GM12865 (cell line): ENCODE measurements at regions not wholly inside any gene's neighbourhood (a gene's known extent, or its start where the extent isn't known, plus 50 kb on each side); places are given as distances from the start of the nearest gene placed in this dataset.
A peak's percentile ranks its signal among the peaks of the same experiment; 100 is the strongest.
"Not testable (repeated sequence)": the region's sequence is repeated elsewhere in the genome, so short reads cannot be mapped to it uniquely, and the experiment has no call there.

Source experiments
- DNase-seq: peaks from one replicate; pipeline ENCODE4 v3.0.0; 2010; ENCODE audit warnings: low read depth
- H3K4me3 ChIP-seq: 2 replicates; pipeline ENCODE4 v1.5.1; 2011; ENCODE audit warnings: mild to moderate bottlenecking, low read depth, low read length, control low read depth
- CTCF ChIP-seq: IDR thresholded peaks from 2 replicates; pipeline ENCODE4 v1.5.1; 2011; ENCODE audit warnings: low read length, control low read depth, low read depth, inconsistent platforms; ENCODE audit not compliant: insufficient read depth; ENCODE audit errors: missing control alignments

- peak; percentile 68 for TF ChIP-seq CTCF
- DNase-seq = peak; percentile 45
- no peak overlapping the region for H3K4me3 ChIP-seq
These were observed 72.2 kb upstream of the EPB41L4A start for GRCh38 chr5:112491257-112491656.

GRCh38 chr5:112492291-112492690, 73.2 kb upstream of the EPB41L4A start:
- TF ChIP-seq CTCF = peak; percentile 67
- H3K4me3 ChIP-seq = no peak overlapping the region
- peak; percentile 77 for DNase-seq

- H3K4me3 ChIP-seq, DNase-seq: not testable (repeated sequence)
These were observed 84.8 kb upstream of the EPB41L4A start for GRCh38 chr5:112503749-112504501.

GRCh38 chr5:112509097-112509496, 90.0 kb upstream of the EPB41L4A start:
- DNase-seq, H3K4me3 ChIP-seq: not testable (repeated sequence)

- no peak for DNase-seq
- no peak overlapping the region for H3K4me3 ChIP-seq
- TF ChIP-seq CTCF = no peak
These were observed 92.8 kb upstream of the EPB41L4A start for GRCh38 chr5:112511920-112512319.

- H3K4me3 ChIP-seq = no peak overlapping the region
- DNase-seq = no peak
- no peak for TF ChIP-seq CTCF
These were observed 93.8 kb upstream of the EPB41L4A start for GRCh38 chr5:112512901-112513300.

- no peak for DNase-seq
- no peak for TF ChIP-seq CTCF
These were observed 95.0 kb upstream of the EPB41L4A start for GRCh38 chr5:112514111-112514510.

GRCh38 chr5:112520474-112520873, 101.4 kb upstream of the EPB41L4A start:
- DNase-seq = peak; percentile 45
- H3K4me3 ChIP-seq = peak overlapping the region; percentile 49; the same call in 1 of the 2 replicates

More at GRCh38 chr5:112514111-112514510, 95.0 kb upstream of the EPB41L4A start:
- H3K4me3 ChIP-seq = no peak overlapping the region

GRCh38 chr5:112522891-112523673, 104.0 kb upstream of the EPB41L4A start:
- peak; percentile 74 for DNase-seq
- H3K4me3 ChIP-seq = peak overlapping the region; percentile 45

GRCh38 chr5:112523674-112524263, 104.7 kb upstream of the EPB41L4A start:
- H3K4me3 ChIP-seq = peak overlapping the region; percentile 48
- peak; percentile 68 for DNase-seq
